Urinary bladder (tissue), 4 donors: ENCODE measurements at regions not wholly inside any gene's neighbourhood (a gene's known extent, or its start where the extent isn't known, plus 50 kb on each side); places are given as distances from the start of the nearest gene placed in this dataset. TPM values are rescaled to one million over a fixed set of nuclear protein-coding genes. Genes with fewer than 3 reads are reported as not detected.

ENCODE experiments used
- DNase-seq: peaks from one replicate; pipeline ENCODE4 v3.0.0-alpha.2; 2015; ENCODE audit errors: extremely low spot score
- H3K27ac ChIP-seq: one replicate; pipeline ENCODE4 v1.5.1; 2013; ENCODE audit warnings: low read depth, mild to moderate bottlenecking, moderate library complexity
- H3K36me3 ChIP-seq: one replicate; pipeline ENCODE4 v1.6.1; 2013; ENCODE audit warnings: mild to moderate bottlenecking, moderate library complexity; ENCODE audit not compliant: insufficient read depth
- H3K4me1 ChIP-seq: one replicate; pipeline ENCODE4 v1.6.1; 2013; ENCODE audit warnings: mild to moderate bottlenecking, moderate library complexity; ENCODE audit not compliant: insufficient read depth
- H3K4me3 ChIP-seq: one replicate; pipeline ENCODE4 v1.5.1; 2013; ENCODE audit warnings: low read depth, low read length
- WGBS: extraction: QIAGEN DNeasy Blood & Tissue Kit; methylation state at CpG from one replicate; pipeline ENCODE4 v1.1.7; 2013; 5-methylcytosine and 5-hydroxymethylcytosine counted together
- small RNA-seq: library from RNA; depleted of rRNA; stranded (forward); fragments of <200 nt; gene quantifications from one replicate; pipeline ENCODE3, GENCODE V24; 2014
- donor health status: healthy with polysubstance abuse.
- donor health status: healthy.

- WGBS, result 38% methylated on average over 4 of the region's 4 CpGs
- H3K4me1 ChIP-seq, result no peaks in the 10 kb centered on the region
- H3K27ac ChIP-seq, result no peak overlapping the region
- no peak for DNase-seq
- no peaks in the 10 kb centered on the region for H3K36me3 ChIP-seq
- no peak overlapping the region for H3K4me3 ChIP-seq
Observed at GRCh38 chr1:10951961-10952360, 60.5 kb upstream of the TARDBP start.

DNA sequence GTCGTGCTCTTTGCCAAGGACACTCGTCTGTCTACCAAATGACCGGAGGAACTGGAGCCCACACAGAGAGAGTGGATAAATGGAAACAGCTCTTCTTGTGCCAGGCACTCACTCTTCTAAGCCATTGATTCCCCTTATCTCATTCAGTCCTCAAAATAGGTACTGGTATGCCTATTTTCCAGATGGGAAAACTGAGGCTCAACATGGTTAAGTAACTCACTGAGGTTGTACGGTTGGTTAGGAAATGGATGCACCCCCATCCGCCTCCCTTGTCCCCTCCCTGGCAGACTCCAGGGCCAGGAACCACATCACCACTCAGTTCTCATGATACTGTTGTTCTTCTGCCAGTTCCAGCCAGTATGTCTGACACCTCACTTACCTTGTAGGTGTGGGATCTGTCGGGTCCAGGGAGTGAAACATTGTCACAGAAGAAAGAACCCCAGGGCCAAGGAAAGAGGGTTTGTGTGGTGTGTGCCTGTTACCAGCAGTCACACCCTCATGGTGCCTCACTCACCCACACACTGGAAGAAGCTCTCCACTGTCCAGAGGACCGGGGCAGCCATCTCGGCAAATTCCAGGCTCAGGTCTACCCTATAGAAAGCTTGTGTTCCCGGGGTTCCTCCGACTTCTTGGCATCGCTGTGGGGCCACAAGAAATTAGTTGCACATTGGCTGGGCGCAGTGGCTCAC lies 58.8 kb upstream of the TARDBP start:
- Histone ChIP-seq H3K4me3 (no peak overlapping the region), H3K27ac (no peak overlapping the region), H3K36me3 (no peaks in the 10 kb centered on the region), H3K4me1 (no peaks in the 10 kb centered on the region)
- 94% methylated on average over 12 of the region's 12 CpGs for WGBS
- no peak for DNase-seq

DNA sequence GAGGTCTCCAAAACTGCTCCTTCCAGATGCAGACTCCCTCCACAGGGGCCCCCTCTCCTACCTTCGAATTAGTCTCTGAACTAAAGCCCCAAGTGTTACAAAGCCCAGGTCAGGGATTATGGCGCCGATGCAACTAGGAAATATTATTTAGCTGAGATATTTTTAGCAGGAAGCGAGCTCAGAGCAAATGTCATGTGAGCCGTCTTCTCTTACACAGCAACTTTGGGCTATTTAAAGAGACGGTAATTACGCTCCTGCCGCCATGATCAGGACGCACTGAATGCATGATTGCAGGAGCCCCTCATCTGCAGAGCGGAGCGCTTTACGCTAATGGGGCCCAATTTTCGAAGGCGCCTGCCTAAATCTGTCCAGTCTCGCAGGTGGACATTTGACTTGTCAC lies 55.3 kb upstream of the TARDBP start:
- Histone ChIP-seq H3K4me3 (no peak overlapping the region), H3K27ac (no peak overlapping the region), H3K4me1 (no peaks in the 10 kb centered on the region), H3K36me3 (no peaks in the 10 kb centered on the region)
- 64% methylated on average over 15 of the region's 15 CpGs for WGBS
- DNase-seq, result no peak

DNA sequence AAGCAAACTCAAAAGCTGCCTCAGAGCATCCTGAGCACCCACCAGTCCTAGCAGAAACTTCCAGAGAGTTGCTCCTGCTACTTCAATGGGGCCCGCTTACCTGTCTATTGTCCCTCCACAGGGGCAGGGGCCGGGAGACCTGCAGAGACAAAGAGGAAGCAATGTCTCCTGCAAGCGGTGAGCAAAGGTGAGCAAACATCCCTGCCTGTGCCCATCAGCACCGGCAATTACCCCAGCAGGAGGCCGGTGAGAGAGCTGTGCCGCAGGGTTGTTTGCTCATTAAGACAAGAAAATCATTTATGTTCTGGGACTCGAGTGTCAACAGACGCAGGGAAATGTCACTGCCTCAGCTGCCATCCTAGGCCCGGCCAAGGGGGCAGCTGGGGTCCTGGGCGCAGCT lies 53.8 kb upstream of the TARDBP start:
- 82% methylated on average over 10 of the region's 10 CpGs for WGBS

GRCh38 chr1:10960411-10961299 lies 51.8 kb upstream of the TARDBP start:
- no peaks in the 10 kb centered on the region for H3K4me1 ChIP-seq
- 55% methylated on average over 45 of the region's 45 CpGs for WGBS
- H3K4me3 ChIP-seq, result no peak overlapping the region
- DNase-seq, result no peak
- H3K36me3 ChIP-seq, result no peaks in the 10 kb centered on the region
- H3K27ac ChIP-seq, result no peak overlapping the region

More for the DNA sequence above, 53.8 kb upstream of the TARDBP start:
- H3K4me1 ChIP-seq, result no peaks in the 10 kb centered on the region
- no peak for DNase-seq
- H3K4me3 ChIP-seq, result no peak overlapping the region
- no peaks in the 10 kb centered on the region for H3K36me3 ChIP-seq
- H3K27ac ChIP-seq, result no peak overlapping the region

- 63% methylated on average over 13 of the region's 13 CpGs for WGBS
- Histone ChIP-seq H3K36me3 (no peaks in the 10 kb centered on the region), H3K27ac (no peak overlapping the region), H3K4me1 (no peaks in the 10 kb centered on the region), H3K4me3 (no peak overlapping the region)
- DNase-seq, result no peak
Observed at GRCh38 chr1:10961300-10961833, 51.1 kb upstream of the TARDBP start.

DNA sequence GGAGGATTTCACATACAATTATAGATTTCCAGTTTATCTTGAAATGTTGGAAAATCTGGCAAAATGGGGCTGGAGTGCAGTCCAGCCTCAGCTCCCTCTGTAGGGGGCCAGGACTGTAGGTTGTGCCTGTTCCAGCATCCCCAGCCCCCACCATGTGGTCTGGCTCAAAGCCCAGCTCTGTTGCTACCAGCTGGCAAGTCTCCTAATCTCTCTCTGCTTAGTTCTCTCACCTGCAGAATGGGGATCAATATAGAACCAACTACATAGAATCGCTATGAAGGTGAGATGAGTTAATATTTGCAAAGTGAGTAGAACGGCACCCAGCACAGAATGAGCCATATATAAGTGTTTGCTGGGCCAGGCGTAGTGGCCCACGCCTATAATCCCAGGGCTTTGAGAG lies 50.0 kb upstream of the TARDBP start:
- no peak for DNase-seq
- Histone ChIP-seq H3K36me3 (no peaks in the 10 kb centered on the region), H3K4me1 (no peaks in the 10 kb centered on the region), H3K27ac (no peak overlapping the region), H3K4me3 (no peak overlapping the region)
- 70% methylated on average over 4 of the region's 4 CpGs for WGBS

Small RNAs in the stretch of these regions (small RNA-seq; reads per million reads assigned to genes)
- gene HSPE1P24, result not detected
